Hepatocyte (in vitro differentiated cells): ENCODE measurements at regions not wholly inside any gene's neighbourhood (a gene's known extent, or its start where the extent isn't known, plus 50 kb on each side); places are given as distances from the start of the nearest gene placed in this dataset.

ENCODE experiments used
- CTCF ChIP-seq: fragments of 200-600 bp; sonication (generic); IDR thresholded peaks from 2 replicates; pipeline ENCODE4 v1.5.1; 2016; ENCODE audit warnings: antibody characterized with exemption, mild to moderate bottlenecking; ENCODE audit not compliant: poor library complexity
- EZH2 ChIP-seq: fragments of 200-600 bp; sonication (generic); IDR thresholded peaks from 2 replicates; pipeline ENCODE4 v1.6.1; 2016; ENCODE audit warnings: antibody characterized with exemption, mild to moderate bottlenecking, borderline replicate concordance
- EZH2phosphoT487 ChIP-seq: fragments of 200-600 bp; sonication (generic); IDR thresholded peaks from one replicate; pipeline ENCODE4 v1.6.1; 2018; ENCODE audit warnings: antibody characterized with exemption, mild to moderate bottlenecking, low read depth, moderate library complexity; ENCODE audit not compliant: unreplicated experiment, severe bottlenecking

DNA sequence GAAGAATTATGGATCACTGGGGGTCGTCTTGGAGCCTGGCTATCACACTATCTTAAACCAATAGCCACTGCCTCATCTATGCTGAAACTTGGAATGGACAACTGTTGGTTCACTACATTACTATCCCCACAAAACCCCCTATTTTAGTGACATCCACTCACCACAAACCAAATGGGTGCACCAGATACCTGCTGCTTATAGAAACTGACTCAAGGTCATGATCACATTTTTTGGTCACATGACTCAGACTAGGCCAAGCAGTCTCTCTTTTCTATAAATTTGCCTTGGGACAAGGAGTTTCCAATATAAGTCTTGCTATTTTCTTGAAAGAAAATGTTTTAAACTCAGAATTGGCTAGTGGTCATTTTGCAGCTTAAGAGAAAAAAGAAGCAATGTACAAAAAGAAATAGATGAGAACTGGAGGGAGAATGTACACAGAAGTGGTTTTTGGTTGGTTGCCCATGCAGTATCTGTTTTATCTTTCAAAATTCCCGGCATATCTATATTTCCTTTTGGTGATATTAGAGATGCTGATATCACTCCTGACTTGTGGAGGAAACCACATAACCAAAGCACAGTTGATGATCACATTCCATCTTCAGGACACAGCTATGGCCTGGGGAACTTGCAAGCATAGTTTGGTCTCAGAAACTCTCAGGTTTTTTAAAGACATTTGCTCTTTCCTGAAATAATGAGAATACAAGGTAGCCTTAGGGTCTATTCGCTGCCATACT is 85.2 kb upstream of the CACNA2D1 start:
- TF ChIP-seq CTCF (no peak), EZH2phosphoT487 (no peak), EZH2 (no peak)
